ENCODE measurements at regions not wholly inside any gene's neighbourhood (a gene's known extent, or its start where the extent isn't known, plus 50 kb on each side); places are given as distances from the start of the nearest gene placed in this dataset.

- Mint-ChIP-seq H3K4me1 (peaks cover 3% of the 10 kb centered on the region; the same call in 2 of the 3 replicates), H3K27me3 (ENCODE audit: insufficient read depth, low read depth, poor library complexity) (peaks cover 3% of the 10 kb centered on the region), H3K4me3 (no peak overlapping the region), H3K9me3 (no peaks in the 10 kb centered on the region), H3K27ac (no peak overlapping the region), H3K36me3 (ENCODE audit: low read depth) (no peaks in the 10 kb centered on the region)
- Histone ChIP-seq H3F3A (replicated peaks; ENCODE audit: low read depth) (no peaks in the 10 kb centered on the region), H3K36me3 (ENCODE audit: insufficient read depth) (no peaks in the 10 kb centered on the region), H3K27me3 (ENCODE audit: insufficient read depth) (no peaks in the 10 kb centered on the region), H2AFZ (0 out of 2 replicates have a peak overlapping the region, but pooled peaks have one; percentile 44), H3K27ac (ENCODE audit: low read depth) (no peak overlapping the region), H3K9me2 (ENCODE audit: insufficient read depth) (no peaks in the 10 kb centered on the region), H3K79me2 (replicated peaks; ENCODE audit: insufficient read depth) (no peaks in the 10 kb centered on the region), H3K4me2 (no peak overlapping the region), H3K4me3 (no peak overlapping the region), H3K4me1 (ENCODE audit: insufficient read depth) (peaks cover 9% of the 10 kb centered on the region; the same call in 1 of the 2 replicates), H4K20me1 (replicated peaks; ENCODE audit: insufficient read depth) (no peaks in the 10 kb centered on the region)
- TF ChIP-seq CREB1 (CRISPR knock-in tag; IDR thresholded peaks at IDR 0.05; ENCODE audit: low read depth) (no peak), ZNF331 (CRISPR knock-in tag; IDR thresholded peaks at IDR 0.05; ENCODE audit: low read depth) (no peak), JUNB (IDR thresholded peaks at IDR 0.05; ENCODE audit: unreplicated experiment) (no peak), EZH2 (IDR thresholded peaks at IDR 0.05; ENCODE audit: low read depth, unreplicated experiment) (no peak), ZNF462 (CRISPR knock-in tag; IDR thresholded peaks at IDR 0.05) (no peak), ETS1 (IDR thresholded peaks at IDR 0.05) (no peak)
- ATAC-seq = no peak
- DNase-seq (ENCODE audit: low spot score) = no peak
Measured at GRCh38 chr7:94145602-94146001, 141.4 kb upstream of the BET1 start.
